Daoy (cell line): ENCODE measurements at regions not wholly inside any gene's neighbourhood (a gene's known extent, or its start where the extent isn't known, plus 50 kb on each side); places are given as distances from the start of the nearest gene placed in this dataset.

Source experiments
- DNase-seq: peaks from one replicate; pipeline ENCODE4 v3.0.0-alpha.2; 2015; ENCODE audit warnings: low read depth

GRCh38 chr2:129428086-129428660 is 551.3 kb upstream of the RAB6C start:
- DNase-seq: no peak

- no peak for DNase-seq
Observed at GRCh38 chr2:129430911-129431310, 548.6 kb upstream of the RAB6C start.

GRCh38 chr2:129431881-129432280 is 547.6 kb upstream of the RAB6C start:
- no peak for DNase-seq

GRCh38 chr2:129436809-129437208 is 542.7 kb upstream of the RAB6C start:
- no peak for DNase-seq

- no peak for DNase-seq
Observed at GRCh38 chr2:129437725-129438124, 541.7 kb upstream of the RAB6C start.

GRCh38 chr2:129438501-129439057 is 540.9 kb upstream of the RAB6C start:
- DNase-seq: no peak

GRCh38 chr2:129439406-129440302 is 539.8 kb upstream of the RAB6C start:
- DNase-seq: no peak

- DNase-seq: no peak
Observed at GRCh38 chr2:129441610-129442009, 537.9 kb upstream of the RAB6C start.

GRCh38 chr2:129443235-129443864 is 536.1 kb upstream of the RAB6C start:
- no peak for DNase-seq

GRCh38 chr2:129443865-129444739 is 535.4 kb upstream of the RAB6C start:
- DNase-seq: no peak

GRCh38 chr2:129444751-129445150 is 534.7 kb upstream of the RAB6C start:
- no peak for DNase-seq

GRCh38 chr2:129456691-129457090 is 522.8 kb upstream of the RAB6C start:
- DNase-seq: no peak

- no peak for DNase-seq
Observed at GRCh38 chr2:129457277-129457818, 522.1 kb upstream of the RAB6C start.

GRCh38 chr2:129458006-129458405 is 521.5 kb upstream of the RAB6C start:
- no peak for DNase-seq

- DNase-seq: no peak
Observed at GRCh38 chr2:129458436-129458835, 521.0 kb upstream of the RAB6C start.

GRCh38 chr2:129459200-129459876 is 520.1 kb upstream of the RAB6C start:
- DNase-seq: no peak

GRCh38 chr2:129459881-129460280 is 519.6 kb upstream of the RAB6C start:
- DNase-seq: no peak

- DNase-seq: no peak
Observed at GRCh38 chr2:129460299-129461198, 518.9 kb upstream of the RAB6C start.

GRCh38 chr2:129462349-129462748 is 517.1 kb upstream of the RAB6C start:
- no peak for DNase-seq

GRCh38 chr2:129462967-129463366 is 516.5 kb upstream of the RAB6C start:
- DNase-seq: no peak
